ENCODE measurements at regions not wholly inside any gene's neighbourhood (a gene's known extent, or its start where the extent isn't known, plus 50 kb on each side); places are given as distances from the start of the nearest gene placed in this dataset.

DNA sequence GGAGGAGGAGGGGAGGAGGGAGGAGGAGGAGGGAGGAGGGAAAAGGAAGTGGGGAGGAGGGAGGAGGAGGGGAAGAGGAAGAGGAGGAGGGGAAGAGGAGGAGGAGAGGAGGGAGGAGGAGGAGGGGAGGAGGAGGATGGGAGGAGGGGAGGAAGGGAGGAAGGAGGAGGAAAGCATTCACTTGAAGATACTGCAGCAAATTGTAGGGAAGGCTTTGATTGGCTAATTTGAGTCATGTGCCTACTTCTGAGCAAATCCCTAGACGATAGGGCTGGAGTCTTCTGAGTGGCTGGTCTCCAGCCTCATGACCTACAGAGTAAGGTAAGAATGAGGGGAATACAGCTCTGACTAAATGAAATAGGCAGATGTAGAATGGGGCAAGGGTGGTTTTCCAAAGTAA lies 783.2 kb upstream of the RBFOX1 start:
- H3K27me3 Mint-ChIP-seq: no peaks in the 10 kb centered on the region
- CTCF ChIA-PET: no interaction called here
- H3K27ac Mint-ChIP-seq: no peak overlapping the region
- no peak for DNase-seq
- H3K4me1 Mint-ChIP-seq: no peaks in the 10 kb centered on the region
- peaks cover 22% of the 10 kb centered on the region for H3K9me3 Mint-ChIP-seq
- no peak overlapping the region for H3K4me3 Mint-ChIP-seq
- H3K36me3 Mint-ChIP-seq: no peaks in the 10 kb centered on the region

DNA sequence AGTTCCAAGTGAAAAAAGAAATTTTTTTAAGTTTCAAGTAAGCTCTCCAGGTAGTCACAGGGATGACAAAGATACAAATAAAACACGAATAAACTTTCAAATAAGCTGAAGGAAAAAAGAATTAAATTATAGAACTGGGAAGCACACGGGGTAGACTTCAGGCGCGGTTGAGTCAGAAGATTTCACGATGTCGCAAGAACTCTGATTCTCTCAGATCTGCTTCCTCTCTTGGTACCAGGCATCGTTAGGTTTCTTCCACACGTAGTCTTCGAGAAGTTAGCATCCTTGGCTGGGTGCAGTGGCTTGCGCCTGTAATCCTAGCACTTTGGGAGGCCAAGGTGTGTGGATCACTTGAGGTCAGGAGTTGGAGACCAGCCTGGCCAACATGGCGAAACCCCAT lies 784.1 kb upstream of the RBFOX1 start:
- H3K27ac Mint-ChIP-seq: no peak overlapping the region
- no peaks in the 10 kb centered on the region for H3K36me3 Mint-ChIP-seq
- H3K4me3 Mint-ChIP-seq: no peak overlapping the region
- peaks cover 25% of the 10 kb centered on the region for H3K9me3 Mint-ChIP-seq
- no peak for DNase-seq
- H3K27me3 Mint-ChIP-seq: no peaks in the 10 kb centered on the region
- no peaks in the 10 kb centered on the region for H3K4me1 Mint-ChIP-seq
- CTCF ChIA-PET: no interaction called here

DNA sequence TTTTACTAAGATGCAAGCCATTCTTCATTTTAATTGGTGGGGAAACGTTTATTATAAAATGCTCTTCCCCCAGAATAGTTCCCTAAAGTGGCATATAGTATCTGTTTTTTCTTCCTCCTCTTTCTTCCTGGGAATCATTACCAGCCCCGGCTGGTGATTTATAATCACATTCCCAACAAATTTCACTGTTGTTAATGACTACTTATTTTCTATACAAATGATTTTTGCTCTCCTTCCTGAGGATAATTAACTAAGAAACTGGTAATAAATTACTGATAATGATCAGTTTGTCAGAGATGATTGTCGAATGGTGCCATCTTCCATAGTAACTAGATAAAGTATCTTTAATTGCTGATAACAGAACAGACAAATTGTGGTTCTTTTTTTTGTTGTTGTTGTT lies 785.5 kb upstream of the RBFOX1 start:
- H3K4me1 Mint-ChIP-seq: no peaks in the 10 kb centered on the region
- DNase-seq: no peak
- CTCF ChIA-PET: no interaction called here
- no peaks in the 10 kb centered on the region for H3K27me3 Mint-ChIP-seq
- H3K27ac Mint-ChIP-seq: no peak overlapping the region
- peaks cover 29% of the 10 kb centered on the region for H3K9me3 Mint-ChIP-seq
- H3K36me3 Mint-ChIP-seq: no peaks in the 10 kb centered on the region
- no peak overlapping the region for H3K4me3 Mint-ChIP-seq

DNA sequence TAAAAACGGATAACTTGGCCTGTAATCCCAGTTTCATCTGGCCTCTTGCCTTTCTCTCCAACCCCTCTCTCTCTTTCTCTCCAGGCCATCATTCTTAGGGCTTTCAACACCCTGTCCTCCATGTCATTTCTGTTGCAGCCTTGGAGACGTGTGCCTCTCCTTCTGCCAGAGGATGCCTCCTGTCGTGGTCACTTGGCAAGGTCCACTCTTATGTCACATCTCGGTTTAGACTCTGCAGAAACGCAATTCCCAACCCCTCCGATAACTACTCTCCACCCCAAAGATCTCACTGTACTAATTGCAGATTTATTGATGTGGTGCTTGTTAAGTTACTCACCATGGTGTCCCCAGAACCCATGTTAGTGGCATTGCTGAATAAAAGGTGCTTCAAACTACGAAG lies 787.3 kb upstream of the RBFOX1 start:
- DNase-seq: no peak
- H3K9me3 Mint-ChIP-seq: peaks cover 30% of the 10 kb centered on the region
- H3K4me3 Mint-ChIP-seq: no peak overlapping the region
- H3K27ac Mint-ChIP-seq: no peak overlapping the region
- H3K36me3 Mint-ChIP-seq: no peaks in the 10 kb centered on the region
- H3K4me1 Mint-ChIP-seq: no peaks in the 10 kb centered on the region
- no peaks in the 10 kb centered on the region for H3K27me3 Mint-ChIP-seq
- CTCF ChIA-PET: no interaction called here

DNA sequence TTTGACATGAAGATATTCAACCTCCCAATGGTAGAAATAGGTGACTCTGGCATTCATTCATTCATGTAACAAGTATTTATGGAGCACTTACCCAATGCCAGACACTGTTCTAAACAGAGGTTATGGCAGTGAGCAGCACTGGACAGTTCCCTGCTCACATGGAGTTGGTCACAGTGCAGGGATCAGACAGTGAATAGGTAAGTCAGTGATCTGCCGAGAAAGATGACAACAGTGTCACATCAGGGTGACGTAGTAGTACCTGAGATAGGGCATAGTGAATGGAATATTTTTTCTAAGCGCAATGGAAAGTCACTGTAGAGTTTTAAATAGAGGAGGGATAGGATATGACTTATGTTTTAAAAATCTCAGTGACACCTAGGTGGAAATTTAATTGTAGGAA lies 791.4 kb upstream of the RBFOX1 start:
- CTCF ChIA-PET: no interaction called here
- Mint-ChIP-seq H3K27ac (no peak overlapping the region), H3K27me3 (no peaks in the 10 kb centered on the region), H3K4me3 (no peak overlapping the region), H3K4me1 (no peaks in the 10 kb centered on the region), H3K9me3 (peaks cover 22% of the 10 kb centered on the region), H3K36me3 (no peaks in the 10 kb centered on the region)
- no peak for DNase-seq

DNA sequence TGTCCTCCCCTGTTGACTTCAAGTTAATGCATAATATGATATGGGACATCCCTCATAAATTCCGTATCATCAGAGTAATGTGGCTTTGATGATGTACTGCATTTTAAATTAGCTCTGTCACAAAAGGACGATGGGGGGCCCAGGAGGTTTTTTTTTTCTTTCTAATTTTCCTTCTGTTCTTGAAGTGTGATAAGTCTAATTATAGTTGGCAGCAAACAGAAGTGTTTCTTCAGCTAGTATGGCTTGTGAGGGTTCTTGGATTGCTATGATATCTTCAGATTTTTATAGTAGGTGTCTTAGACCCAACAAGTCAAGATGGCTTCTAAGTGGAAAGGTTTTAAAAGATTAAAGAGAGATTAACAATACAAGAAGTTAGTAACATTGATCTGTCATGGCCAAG lies 796.2 kb upstream of the RBFOX1 start:
- CTCF ChIA-PET: no interaction called here
- no peaks in the 10 kb centered on the region for H3K36me3 Mint-ChIP-seq
- H3K27ac Mint-ChIP-seq: no peak overlapping the region
- no peak for DNase-seq
- H3K27me3 Mint-ChIP-seq: no peaks in the 10 kb centered on the region
- H3K9me3 Mint-ChIP-seq: peaks cover 14% of the 10 kb centered on the region
- no peak overlapping the region for H3K4me3 Mint-ChIP-seq
- H3K4me1 Mint-ChIP-seq: no peaks in the 10 kb centered on the region

DNA sequence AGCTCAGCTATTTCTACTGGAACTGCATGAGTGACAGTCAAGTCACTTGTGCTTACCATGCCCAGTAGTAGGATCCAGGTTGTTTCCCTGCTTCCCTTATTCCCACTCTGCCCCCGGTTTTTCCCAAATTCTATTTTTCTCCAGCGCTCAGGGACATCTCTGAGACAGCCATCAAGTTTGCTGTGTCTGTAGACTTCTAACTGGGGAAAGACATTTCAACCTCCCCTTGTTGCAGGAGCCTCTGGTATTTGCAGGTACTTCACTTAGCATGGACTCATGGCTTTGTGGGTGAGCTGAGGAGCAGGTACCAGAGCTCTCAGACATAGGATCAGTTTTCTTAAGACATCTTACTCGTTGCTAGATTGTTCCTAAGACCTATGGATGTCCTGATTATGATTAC lies 801.6 kb upstream of the RBFOX1 start:
- Mint-ChIP-seq H3K36me3 (no peaks in the 10 kb centered on the region), H3K27me3 (no peaks in the 10 kb centered on the region), H3K4me3 (no peak overlapping the region), H3K9me3 (peaks cover 13% of the 10 kb centered on the region), H3K27ac (no peak overlapping the region), H3K4me1 (no peaks in the 10 kb centered on the region)
- no peak for DNase-seq
- CTCF ChIA-PET: no interaction called here

DNA sequence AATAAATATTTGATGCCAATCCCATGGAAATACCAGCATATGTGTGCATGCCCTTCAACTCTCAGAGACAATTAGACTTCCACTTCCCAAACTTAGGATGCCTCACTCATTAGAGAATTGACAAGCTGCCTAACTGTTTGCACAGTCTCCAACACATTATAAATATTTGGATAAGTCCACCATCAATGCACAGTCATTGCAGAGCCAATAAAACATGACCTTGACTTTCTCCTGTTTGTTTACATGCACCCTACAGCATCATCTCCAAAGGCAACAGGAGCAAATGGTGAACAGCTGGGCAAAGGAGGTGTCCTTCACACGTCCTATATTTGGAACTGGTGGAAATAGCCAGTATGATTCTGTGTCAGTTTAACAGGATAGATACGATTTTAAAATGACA lies 804.4 kb upstream of the RBFOX1 start:
- Mint-ChIP-seq H3K27me3 (no peaks in the 10 kb centered on the region), H3K9me3 (peaks cover 22% of the 10 kb centered on the region), H3K4me3 (no peak overlapping the region), H3K27ac (no peak overlapping the region), H3K36me3 (no peaks in the 10 kb centered on the region), H3K4me1 (no peaks in the 10 kb centered on the region)
- no peak for DNase-seq
- CTCF ChIA-PET: no interaction called here

DNA sequence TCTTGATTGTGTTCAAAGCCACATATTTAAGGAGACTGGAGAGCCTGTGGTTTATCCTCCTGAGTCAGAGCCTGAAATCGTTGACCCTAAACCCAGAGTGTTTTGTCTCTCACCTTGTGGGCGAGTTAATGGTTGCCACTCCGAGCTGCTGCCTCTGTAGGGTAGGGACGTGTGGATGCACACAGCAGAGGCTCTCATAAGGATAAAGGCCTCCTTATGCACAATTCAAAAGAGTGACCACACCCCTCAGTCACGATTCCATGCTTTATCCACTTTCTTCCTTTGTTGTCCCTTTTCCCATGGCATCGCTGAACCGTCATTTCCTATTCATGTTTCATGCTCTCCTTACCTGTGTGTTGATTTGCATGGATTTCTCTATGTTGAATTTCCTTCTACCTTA lies 805.0 kb upstream of the RBFOX1 start:
- Mint-ChIP-seq H3K27ac (no peak overlapping the region), H3K4me3 (no peak overlapping the region), H3K4me1 (no peaks in the 10 kb centered on the region), H3K9me3 (peaks cover 20% of the 10 kb centered on the region), H3K36me3 (no peaks in the 10 kb centered on the region), H3K27me3 (no peaks in the 10 kb centered on the region)
- DNase-seq: no peak
- CTCF ChIA-PET: no interaction called here

DNA sequence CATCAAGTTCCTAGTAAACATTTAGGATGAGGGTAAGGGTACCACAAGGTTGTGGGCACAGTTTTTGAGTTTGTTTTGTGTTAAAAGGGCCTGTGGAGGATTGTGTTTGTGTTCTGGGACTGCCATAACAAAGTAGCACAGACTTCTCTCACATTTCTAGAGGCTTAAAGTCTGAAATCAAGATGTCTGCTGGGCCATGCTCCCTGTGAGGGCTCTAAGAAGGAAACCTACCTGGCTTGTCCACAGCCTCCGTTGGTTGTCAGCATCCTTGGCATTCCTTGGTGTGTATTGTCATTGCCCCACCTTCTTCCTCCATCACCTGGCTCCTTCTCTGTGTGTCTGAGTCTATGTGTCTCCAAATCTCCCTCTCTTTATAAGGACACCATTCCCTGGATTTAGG lies 808.1 kb upstream of the RBFOX1 start:
- CTCF ChIA-PET: no interaction called here
- H3K36me3 Mint-ChIP-seq: no peaks in the 10 kb centered on the region
- no peak overlapping the region for H3K27ac Mint-ChIP-seq
- no peak for DNase-seq
- peaks cover 17% of the 10 kb centered on the region for H3K9me3 Mint-ChIP-seq
- no peaks in the 10 kb centered on the region for H3K4me1 Mint-ChIP-seq
- H3K27me3 Mint-ChIP-seq: no peaks in the 10 kb centered on the region
- no peak overlapping the region for H3K4me3 Mint-ChIP-seq

DNA sequence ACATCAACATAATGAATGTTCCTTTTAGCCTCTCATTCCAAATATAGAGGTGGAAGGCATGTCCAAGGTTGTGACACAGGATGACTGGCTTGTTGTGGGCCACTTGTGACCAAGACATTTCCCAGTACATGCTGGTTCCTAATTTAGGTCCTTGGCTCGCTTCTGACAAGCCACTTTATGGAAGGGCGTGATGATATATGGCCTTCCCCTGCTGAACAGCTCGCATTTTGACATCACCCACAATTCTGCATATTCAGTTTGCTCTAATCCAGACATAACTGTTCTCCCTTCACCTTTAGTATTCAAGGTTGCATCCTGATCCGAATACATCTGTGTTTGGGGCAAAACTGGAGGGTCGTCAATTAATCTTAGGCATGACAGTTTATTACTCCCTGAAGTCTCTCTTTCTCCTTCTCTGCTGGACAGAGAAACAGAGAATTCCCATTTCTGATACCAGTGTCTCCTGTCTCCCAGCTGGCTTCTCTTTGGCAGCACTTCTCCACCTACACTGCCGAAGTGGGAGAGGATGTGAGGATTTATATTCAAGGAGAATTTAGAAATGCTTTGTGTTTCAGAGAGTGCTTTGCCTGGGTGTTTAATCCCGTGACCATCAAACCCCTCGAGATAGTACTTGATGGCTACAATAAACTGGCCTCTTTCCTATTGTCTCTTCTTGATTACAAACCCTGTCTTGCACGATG lies 815.5 kb upstream of the RBFOX1 start:
- DNase-seq: no peak
- Mint-ChIP-seq H3K27me3 (no peaks in the 10 kb centered on the region), H3K4me3 (no peak overlapping the region), H3K27ac (no peak overlapping the region), H3K4me1 (no peaks in the 10 kb centered on the region), H3K36me3 (no peaks in the 10 kb centered on the region), H3K9me3 (peaks cover 20% of the 10 kb centered on the region)
- CTCF ChIA-PET: no interaction called here

DNA sequence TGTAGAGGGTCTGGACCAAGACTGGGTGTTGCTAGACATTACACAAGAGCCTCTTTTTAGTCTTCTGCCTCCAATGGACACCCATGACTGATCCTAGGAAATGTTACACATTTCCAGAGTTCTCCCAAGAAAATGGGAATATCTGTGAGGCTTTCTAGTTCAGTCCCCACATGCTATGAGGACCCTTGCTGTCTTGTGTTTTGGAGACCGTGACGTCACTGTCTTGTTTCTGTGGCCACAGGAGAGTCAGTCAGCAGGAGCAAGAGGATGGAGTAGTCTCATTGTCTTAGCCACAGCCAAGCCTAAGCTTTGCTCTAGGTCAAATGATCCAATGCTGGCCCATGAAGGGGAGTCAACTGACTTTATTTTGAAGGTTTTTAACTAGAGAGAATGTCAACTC lies 820.1 kb upstream of the RBFOX1 start:
- Mint-ChIP-seq H3K4me3 (no peak overlapping the region), H3K36me3 (no peaks in the 10 kb centered on the region), H3K9me3 (peaks cover 23% of the 10 kb centered on the region), H3K4me1 (no peaks in the 10 kb centered on the region), H3K27ac (no peak overlapping the region), H3K27me3 (no peaks in the 10 kb centered on the region)
- DNase-seq: no peak
- CTCF ChIA-PET: no interaction called here

DNA sequence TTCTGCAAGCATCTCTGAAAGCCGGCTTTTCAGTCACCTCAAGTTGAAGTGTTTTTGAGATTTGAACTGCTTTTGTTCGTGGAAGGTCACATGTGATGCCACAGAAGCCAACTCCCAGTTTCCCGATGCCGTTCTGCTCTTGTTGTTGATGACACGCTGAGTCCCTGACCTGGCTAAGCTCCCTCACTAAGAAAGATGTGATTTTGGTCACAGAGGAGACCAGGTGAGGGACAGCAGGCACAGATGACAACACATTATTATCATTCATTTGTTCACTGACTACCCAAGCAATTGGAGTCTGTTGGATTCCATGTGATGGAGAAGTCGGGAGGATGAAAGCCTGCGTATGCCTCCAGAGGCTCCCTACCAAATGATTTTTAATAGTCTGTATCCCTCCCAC lies 822.4 kb upstream of the RBFOX1 start:
- H3K27ac Mint-ChIP-seq: no peak overlapping the region
- H3K9me3 Mint-ChIP-seq: peaks cover 29% of the 10 kb centered on the region
- CTCF ChIA-PET: no interaction called here

DNA sequence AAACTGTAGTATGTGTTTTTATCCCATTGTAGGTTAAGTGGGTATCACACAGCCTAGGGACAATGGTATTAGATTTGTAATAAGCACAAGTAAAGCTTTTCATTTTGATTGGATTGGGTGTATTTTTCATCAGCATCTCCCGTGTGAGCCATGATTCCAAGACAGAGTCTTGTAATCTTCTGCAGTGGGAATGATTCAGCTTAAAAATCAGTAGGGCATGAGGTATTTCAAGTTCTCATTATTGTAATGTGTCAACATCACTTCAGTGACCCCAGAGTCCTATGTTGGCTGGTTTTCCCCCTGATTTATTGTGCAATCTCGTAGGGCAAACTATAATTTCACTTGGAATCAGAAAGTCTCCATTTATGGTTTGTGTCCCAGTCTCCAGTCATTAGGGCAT lies 833.2 kb upstream of the RBFOX1 start:
- CTCF ChIA-PET: no interaction called here
- Mint-ChIP-seq H3K27ac (no peak overlapping the region), H3K36me3 (no peaks in the 10 kb centered on the region), H3K4me1 (no peaks in the 10 kb centered on the region), H3K27me3 (no peaks in the 10 kb centered on the region), H3K9me3 (peaks cover 25% of the 10 kb centered on the region), H3K4me3 (no peak overlapping the region)
- DNase-seq: no peak

More for the DNA sequence above, 822.4 kb upstream of the RBFOX1 start:
- Mint-ChIP-seq H3K27me3 (no peaks in the 10 kb centered on the region), H3K4me1 (no peaks in the 10 kb centered on the region), H3K4me3 (no peak overlapping the region), H3K36me3 (no peaks in the 10 kb centered on the region)
- no peak for DNase-seq

DNA sequence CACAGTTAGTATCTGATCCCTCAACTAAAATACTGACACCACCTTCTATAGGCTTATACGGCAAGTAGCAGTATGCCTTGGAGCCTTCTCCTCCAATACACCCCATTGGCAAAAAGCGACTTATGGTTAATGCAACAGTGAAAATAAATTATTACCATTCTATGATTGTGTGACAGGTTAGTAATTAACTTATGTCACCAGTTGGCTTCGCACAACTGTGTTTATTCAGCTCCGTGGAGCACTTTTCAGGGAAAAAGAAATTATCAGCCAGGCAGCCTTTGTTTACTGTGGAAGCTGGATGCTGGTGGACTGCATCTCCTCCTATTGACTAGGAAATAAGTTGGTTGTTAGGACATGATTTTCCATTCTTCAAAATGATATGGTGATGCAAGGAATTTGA lies 833.8 kb upstream of the RBFOX1 start:
- H3K27ac Mint-ChIP-seq: no peak overlapping the region
- H3K4me1 Mint-ChIP-seq: no peaks in the 10 kb centered on the region
- DNase-seq: no peak
- H3K36me3 Mint-ChIP-seq: no peaks in the 10 kb centered on the region
- no peak overlapping the region for H3K4me3 Mint-ChIP-seq
- H3K27me3 Mint-ChIP-seq: no peaks in the 10 kb centered on the region
- CTCF ChIA-PET: no interaction called here
- H3K9me3 Mint-ChIP-seq: peaks cover 27% of the 10 kb centered on the region

DNA sequence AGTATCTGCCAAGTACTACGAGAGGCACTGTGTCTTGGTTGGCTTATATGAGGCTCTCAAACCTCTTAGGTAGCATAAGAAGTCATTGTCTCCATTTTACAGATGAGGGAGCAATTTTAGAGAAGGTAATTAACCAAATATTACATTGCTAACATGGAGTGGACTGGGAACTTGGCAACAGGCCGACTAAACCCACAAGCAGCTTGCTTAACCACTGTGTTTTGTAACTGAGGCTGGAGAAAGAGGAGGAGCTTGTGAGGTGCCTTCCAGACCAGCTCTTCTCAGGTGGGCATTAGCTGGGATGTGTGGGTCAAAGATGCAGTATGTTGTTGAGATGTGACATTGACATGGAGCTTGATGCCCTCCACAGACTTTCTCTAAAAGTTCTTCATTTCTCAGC lies 835.6 kb upstream of the RBFOX1 start:
- no peak for DNase-seq
- no peak overlapping the region for H3K27ac Mint-ChIP-seq
- no peaks in the 10 kb centered on the region for H3K36me3 Mint-ChIP-seq
- no peaks in the 10 kb centered on the region for H3K27me3 Mint-ChIP-seq
- H3K9me3 Mint-ChIP-seq: peaks cover 24% of the 10 kb centered on the region
- H3K4me3 Mint-ChIP-seq: no peak overlapping the region
- CTCF ChIA-PET: no interaction called here
- no peaks in the 10 kb centered on the region for H3K4me1 Mint-ChIP-seq
